ENCODE measurements at regions not wholly inside any gene's neighbourhood (a gene's known extent, or its start where the extent isn't known, plus 50 kb on each side); places are given as distances from the start of the nearest gene placed in this dataset.
"Not testable (repeated sequence)": the region's sequence is repeated elsewhere in the genome, so short reads cannot be mapped to it uniquely, and the experiment has no call there.

DNA sequence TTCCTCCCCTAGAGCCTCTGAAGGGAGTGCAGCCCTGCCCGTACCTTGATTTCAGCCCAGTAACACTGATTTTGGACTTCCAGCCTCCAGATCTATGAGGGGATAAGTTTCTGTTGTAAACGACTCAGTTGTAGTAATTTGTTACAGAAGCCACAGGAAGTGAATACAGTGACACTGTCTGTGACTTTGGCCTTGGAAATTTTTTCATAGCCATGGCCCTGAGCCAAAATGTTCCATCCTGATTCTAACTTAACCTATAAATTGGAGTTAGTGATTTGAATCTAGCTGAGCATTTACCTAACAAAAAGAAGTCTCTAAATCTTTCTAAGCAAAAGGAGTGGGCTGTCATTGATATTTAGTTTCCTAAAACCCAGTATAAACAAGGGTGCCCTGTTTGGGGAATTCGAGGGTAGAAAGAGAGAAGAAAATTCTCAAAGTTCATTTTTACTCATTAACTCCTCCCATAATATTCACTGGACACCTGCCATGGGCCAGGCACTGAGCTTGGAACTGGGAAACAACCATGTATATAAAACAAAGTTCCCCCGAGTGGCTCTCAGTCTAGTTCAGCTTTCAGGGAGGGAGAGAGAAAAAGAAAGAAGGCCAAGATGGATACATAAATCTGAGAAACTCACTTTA lies 162.3 kb downstream of the SKIDA1 start:
- H3K27ac ChIP-seq: peak overlapping the region; percentile 41 to 74
- no peak for TF ChIP-seq POLR2A (IDR thresholded peaks at IDR 0.05)
- TF ChIP-seq, protein P1, sequence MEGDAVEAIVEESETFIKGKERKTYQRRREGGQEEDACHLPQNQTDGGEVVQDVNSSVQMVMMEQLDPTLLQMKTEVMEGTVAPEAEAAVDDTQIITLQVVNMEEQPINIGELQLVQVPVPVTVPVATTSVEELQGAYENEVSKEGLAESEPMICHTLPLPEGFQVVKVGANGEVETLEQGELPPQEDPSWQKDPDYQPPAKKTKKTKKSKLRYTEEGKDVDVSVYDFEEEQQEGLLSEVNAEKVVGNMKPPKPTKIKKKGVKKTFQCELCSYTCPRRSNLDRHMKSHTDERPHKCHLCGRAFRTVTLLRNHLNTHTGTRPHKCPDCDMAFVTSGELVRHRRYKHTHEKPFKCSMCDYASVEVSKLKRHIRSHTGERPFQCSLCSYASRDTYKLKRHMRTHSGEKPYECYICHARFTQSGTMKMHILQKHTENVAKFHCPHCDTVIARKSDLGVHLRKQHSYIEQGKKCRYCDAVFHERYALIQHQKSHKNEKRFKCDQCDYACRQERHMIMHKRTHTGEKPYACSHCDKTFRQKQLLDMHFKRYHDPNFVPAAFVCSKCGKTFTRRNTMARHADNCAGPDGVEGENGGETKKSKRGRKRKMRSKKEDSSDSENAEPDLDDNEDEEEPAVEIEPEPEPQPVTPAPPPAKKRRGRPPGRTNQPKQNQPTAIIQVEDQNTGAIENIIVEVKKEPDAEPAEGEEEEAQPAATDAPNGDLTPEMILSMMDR (IDR thresholded peaks at IDR 0.05): no peak
- no peaks in the 10 kb centered on the region for H3K27me3 ChIP-seq
- no peaks in the 10 kb centered on the region for H3K36me3 ChIP-seq (ENCODE audit: low read depth, missing control alignments)
- no peak overlapping the region for H3K4me3 ChIP-seq
- WGBS, 2 donors: 35 to 47% methylated on average over 4 of the region's 4 CpGs
- intact Hi-C loops (cut with DNase I; ENCODE audit: low total_unique reads): no loop called here
- H3K9me3 ChIP-seq: no peaks in the 10 kb centered on the region
- peaks cover 28% of the 10 kb centered on the region for H3K4me1 ChIP-seq
- peak; percentile 19 for DNase-seq

DNA sequence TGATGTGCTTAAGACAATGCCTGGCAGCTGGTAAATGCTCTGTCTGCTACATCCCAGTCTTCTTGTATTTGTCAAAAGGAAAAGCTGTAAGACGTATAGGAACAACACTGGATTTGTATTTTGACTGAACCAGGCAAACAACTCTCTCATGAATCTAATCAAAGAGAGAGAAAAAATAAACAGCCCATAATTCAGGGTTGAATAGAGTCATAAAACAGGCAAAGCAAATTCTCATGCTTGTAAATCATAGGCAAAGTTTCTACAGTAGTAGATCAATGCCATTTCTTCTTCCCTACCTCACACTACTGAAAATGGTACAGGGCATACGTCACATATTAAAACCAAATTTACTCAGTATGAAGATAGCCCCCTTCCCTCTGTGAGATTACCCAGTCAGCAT lies 166.3 kb downstream of the SKIDA1 start:
- H3K9me3 ChIP-seq: no peaks in the 10 kb centered on the region
- H3K4me3 ChIP-seq: no peak overlapping the region
- 88 to 93% methylated on average over 2 of the region's 2 CpGs for WGBS, 2 donors
- intact Hi-C loops (cut with DNase I; ENCODE audit: low total_unique reads): no loop called here
- H3K27ac ChIP-seq: no peak overlapping the region
- DNase-seq: no peak
- H3K36me3 ChIP-seq (ENCODE audit: low read depth, missing control alignments): no peaks in the 10 kb centered on the region
- TF ChIP-seq, protein P1 (IDR thresholded peaks at IDR 0.05): no peak
- no peak for TF ChIP-seq POLR2A (IDR thresholded peaks at IDR 0.05)
- peaks cover 18% of the 10 kb centered on the region for H3K4me1 ChIP-seq
- H3K27me3 ChIP-seq: no peaks in the 10 kb centered on the region

DNA sequence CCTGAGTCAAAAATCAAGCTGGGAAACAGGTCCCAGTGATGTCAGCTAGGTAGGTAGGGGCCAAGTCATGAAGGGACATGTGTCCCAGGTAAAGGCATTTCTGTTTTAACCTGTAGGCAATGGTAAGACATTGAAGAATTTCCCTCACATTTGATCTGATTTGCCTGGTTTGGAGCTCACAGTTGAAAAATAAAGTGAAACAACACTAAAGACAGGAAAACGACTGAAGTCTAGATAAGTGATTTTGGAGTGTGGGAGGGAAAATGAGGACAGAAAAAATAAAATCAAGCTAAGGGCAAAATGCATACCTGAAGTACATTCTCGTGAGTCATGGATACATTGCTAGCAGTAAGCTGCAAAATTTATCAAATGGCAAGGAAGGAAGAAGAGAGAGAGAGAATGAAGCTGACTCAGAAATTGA lies 169.9 kb downstream of the SKIDA1 start:
- Histone ChIP-seq H3K4me3 (no peak overlapping the region), H3K27ac (no peak overlapping the region), H3K9me3 (no peaks in the 10 kb centered on the region), H3K27me3 (no peaks in the 10 kb centered on the region), H3K36me3 (ENCODE audit: low read depth, missing control alignments) (no peaks in the 10 kb centered on the region), H3K4me1 (no peaks in the 10 kb centered on the region)
- TF ChIP-seq, protein P1 (IDR thresholded peaks at IDR 0.05): no peak
- TF ChIP-seq POLR2A (IDR thresholded peaks at IDR 0.05): no peak
- intact Hi-C loops (cut with DNase I; ENCODE audit: low total_unique reads): no loop called here
- DNase-seq: no peak
- WGBS, 2 donors: 58 to 67% methylated on average over 2 of the region's 2 CpGs

DNA sequence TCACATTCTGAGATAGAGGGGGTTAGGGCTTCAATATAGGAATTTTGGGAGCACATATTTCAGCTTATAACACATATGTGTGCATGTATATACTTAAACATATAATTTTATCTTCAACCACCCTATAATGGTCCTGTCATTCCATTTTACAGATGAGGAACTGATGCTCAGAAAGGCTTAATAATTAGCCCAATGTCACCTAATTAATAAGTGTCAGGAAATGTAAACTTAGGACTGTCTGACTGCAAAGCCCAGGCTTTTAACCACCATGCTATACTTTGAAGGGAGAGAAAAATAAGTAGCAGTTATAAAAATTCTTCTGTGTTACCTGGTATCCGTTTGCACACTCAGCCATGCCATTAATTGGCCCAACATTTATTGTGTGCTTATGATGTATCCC lies 172.6 kb downstream of the SKIDA1 start:
- no peaks in the 10 kb centered on the region for H3K9me3 ChIP-seq
- WGBS, 2 donors: 89 to 91% methylated on average over 1 of the region's 1 CpG
- H3K27ac ChIP-seq: no peak overlapping the region
- H3K36me3 ChIP-seq (ENCODE audit: low read depth, missing control alignments): no peaks in the 10 kb centered on the region
- TF ChIP-seq POLR2A (IDR thresholded peaks at IDR 0.05): no peak
- TF ChIP-seq, protein P1 (IDR thresholded peaks at IDR 0.05): no peak
- H3K4me3 ChIP-seq: no peak overlapping the region
- no peak for DNase-seq
- peaks cover 8% of the 10 kb centered on the region for H3K4me1 ChIP-seq
- no peaks in the 10 kb centered on the region for H3K27me3 ChIP-seq
- intact Hi-C loops (cut with DNase I; ENCODE audit: low total_unique reads): no loop called here

GRCh38 chr10:21351594-21351993 lies 173.9 kb downstream of the SKIDA1 start:
- H3K27me3 ChIP-seq; H3K9me3 ChIP-seq; H3K36me3 ChIP-seq (ENCODE audit: low read depth, missing control alignments); H3K4me3 ChIP-seq; H3K27ac ChIP-seq; DNase-seq; intact Hi-C loops (cut with DNase I; ENCODE audit: low total_unique reads); H3K4me1 ChIP-seq: not testable (repeated sequence)
- WGBS, 2 donors: 88% methylated on average over 2 of the region's 2 CpGs
